GM18909 (cell line): ENCODE measurements at regions not wholly inside any gene's neighbourhood (a gene's known extent, or its start where the extent isn't known, plus 50 kb on each side); places are given as distances from the start of the nearest gene placed in this dataset.

Experiments
- ATAC-seq: cut with Tn5 transposase; IDR thresholded peaks from one replicate; pipeline ENCODE4 v1.9.1; 2021; ENCODE audit warnings: mild to moderate bottlenecking; ENCODE audit not compliant: unreplicated experiment, poor library complexity

DNA sequence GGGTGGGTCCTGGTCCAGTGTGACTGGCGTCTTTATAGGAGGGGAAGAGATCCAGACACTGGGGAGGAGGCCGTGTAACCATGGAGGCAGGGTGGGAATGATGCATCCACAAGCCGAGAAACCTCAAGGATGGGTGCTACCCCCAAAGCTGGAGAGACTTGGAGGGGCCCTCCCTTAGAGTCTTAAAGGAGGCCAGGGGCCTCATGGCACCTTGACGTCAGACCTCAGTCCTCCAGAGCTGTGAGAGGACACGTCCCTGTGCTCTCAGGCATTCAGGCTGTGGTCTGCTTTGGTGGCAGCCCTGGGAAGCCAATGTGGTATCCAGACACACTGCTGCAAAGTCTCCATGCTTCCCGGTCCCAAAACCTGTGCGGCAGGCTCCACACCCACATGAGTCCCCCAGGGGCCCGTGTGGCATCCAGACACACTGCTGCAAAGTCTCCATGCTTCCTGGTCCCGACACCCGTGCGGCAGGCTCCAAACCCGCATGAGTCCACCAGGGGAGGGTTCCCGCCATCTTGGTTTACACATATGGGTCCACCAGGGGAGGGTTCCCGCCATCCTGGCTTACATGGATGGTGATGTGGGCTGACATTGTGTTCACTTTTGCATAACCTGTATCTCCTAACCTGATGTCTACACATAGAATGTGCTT, 278.0 kb downstream of the SMOC2 start:
- no peak for ATAC-seq
